ENCODE measurements at regions not wholly inside any gene's neighbourhood (a gene's known extent, or its start where the extent isn't known, plus 50 kb on each side); places are given as distances from the start of the nearest gene placed in this dataset.

DNA sequence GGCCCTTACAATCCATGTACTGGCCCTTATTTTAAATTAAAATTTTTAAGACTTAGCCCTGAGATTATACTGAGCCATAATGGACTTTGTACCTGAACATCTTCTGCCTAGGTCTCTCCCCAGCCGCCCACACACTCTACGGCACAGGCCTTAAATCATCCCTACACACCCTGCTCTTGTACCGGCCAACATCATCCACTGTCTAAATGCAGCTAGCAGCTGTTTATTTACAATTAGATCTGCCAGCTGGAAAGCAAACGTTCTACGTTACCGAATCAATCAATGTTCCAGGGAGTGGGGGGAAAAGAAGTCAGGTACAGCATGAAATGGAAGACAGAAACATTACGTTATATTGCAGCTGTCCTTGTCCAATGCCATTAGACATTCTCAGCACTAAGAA lies 88.4 kb upstream of the GRAMD2B start:
- no peak for TF ChIP-seq POLR2AphosphoS5 (IDR thresholded peaks at IDR 0.05; ENCODE audit: low read depth, low read length)
- TF ChIP-seq TAF1 (IDR thresholded peaks at IDR 0.05; ENCODE audit: borderline replicate concordance, low read depth, low read length) = no peak

Measured in GM12892 (cell line).